Type B pancreatic cell (in vitro differentiated cells): ENCODE measurements at regions not wholly inside any gene's neighbourhood (a gene's known extent, or its start where the extent isn't known, plus 50 kb on each side); places are given as distances from the start of the nearest gene placed in this dataset.

Experiments used
- DNase-seq: peaks from one replicate; pipeline ENCODE4 v3.0.0; 2021; ENCODE audit warnings: mixed read lengths; ENCODE audit not compliant: unreplicated experiment; ENCODE audit errors: extremely low spot score
- H3K27ac Mint-ChIP-seq: 2 replicates; pipeline ENCODE4 v1.8.0; 2021; ENCODE audit warnings: mild to moderate bottlenecking, mixed read lengths
- H3K27me3 Mint-ChIP-seq: 2 replicates; pipeline ENCODE4 v1.8.0; 2021; ENCODE audit warnings: mixed read lengths
- H3K36me3 Mint-ChIP-seq: 2 replicates; pipeline ENCODE4 v1.8.0; 2021; ENCODE audit warnings: mixed read lengths
- H3K4me1 Mint-ChIP-seq: one replicate; pipeline ENCODE4 v1.8.0; 2021; ENCODE audit warnings: mixed read lengths; ENCODE audit not compliant: unreplicated experiment
- H3K4me3 Mint-ChIP-seq: 2 replicates; pipeline ENCODE4 v1.8.0; 2021; ENCODE audit warnings: mild to moderate bottlenecking, mixed read lengths
- H3K9me3 Mint-ChIP-seq: 2 replicates; pipeline ENCODE4 v1.8.0; 2021; ENCODE audit warnings: mixed read lengths
- CTCF ChIP-seq: fragments of 200-600 bp; sonication (generic); conservative IDR thresholded peaks from 2 replicates; pipeline ENCODE4 v1.5.0; 2021; ENCODE audit warnings: antibody characterized with exemption, mild to moderate bottlenecking

DNA sequence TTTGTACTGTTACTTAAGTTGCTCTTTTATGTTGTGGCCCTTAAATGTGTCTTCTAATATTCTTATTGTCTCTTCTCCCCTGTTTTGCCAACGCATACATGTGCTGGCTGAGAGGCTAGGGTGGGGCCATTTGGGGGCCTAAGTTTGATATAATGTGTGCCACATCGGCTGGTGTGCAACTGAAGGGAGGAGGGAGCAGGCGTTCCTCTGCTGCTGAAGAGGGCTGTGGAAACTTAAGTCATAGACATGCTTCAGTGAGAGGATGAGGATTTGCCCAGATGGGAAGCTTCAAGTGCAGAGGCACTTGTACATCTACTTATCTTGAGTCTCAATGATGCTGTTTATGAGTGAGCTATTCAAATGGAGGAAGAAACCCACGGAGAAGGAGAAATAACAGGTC is 630.6 kb downstream of the LMO4 start:
- DNase-seq, result no peak
- peaks cover 6% of the 10 kb centered on the region for H3K4me1 Mint-ChIP-seq
- H3K9me3 Mint-ChIP-seq, result no peaks in the 10 kb centered on the region
- no peaks in the 10 kb centered on the region for H3K36me3 Mint-ChIP-seq
- no peak overlapping the region for H3K27ac Mint-ChIP-seq
- no peak overlapping the region for H3K4me3 Mint-ChIP-seq
- TF ChIP-seq CTCF, result no peak
- no peaks in the 10 kb centered on the region for H3K27me3 Mint-ChIP-seq

DNA sequence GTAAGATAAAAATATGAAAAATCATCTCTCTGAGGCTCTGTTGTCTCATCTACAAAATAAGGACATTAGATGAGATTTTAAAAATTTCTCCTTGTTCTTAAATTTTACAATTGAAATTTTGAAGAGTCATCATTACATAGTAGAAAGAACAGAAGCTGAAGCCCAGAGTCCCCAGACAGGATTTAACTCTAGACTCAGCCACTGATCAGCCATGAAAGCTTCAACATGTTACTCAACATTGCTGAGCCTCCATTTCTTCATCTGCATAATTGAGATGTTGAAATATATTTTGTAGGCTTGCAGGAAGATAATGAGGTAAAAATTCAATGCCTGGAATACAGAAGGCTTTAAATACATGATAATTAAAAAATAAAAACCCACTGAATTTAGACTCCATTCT is 633.3 kb downstream of the LMO4 start:
- Mint-ChIP-seq H3K9me3 (no peaks in the 10 kb centered on the region), H3K27me3 (no peaks in the 10 kb centered on the region), H3K4me3 (no peak overlapping the region), H3K36me3 (no peaks in the 10 kb centered on the region), H3K27ac (no peak overlapping the region), H3K4me1 (no peaks in the 10 kb centered on the region)
- no peak for TF ChIP-seq CTCF
- DNase-seq, result no peak

DNA sequence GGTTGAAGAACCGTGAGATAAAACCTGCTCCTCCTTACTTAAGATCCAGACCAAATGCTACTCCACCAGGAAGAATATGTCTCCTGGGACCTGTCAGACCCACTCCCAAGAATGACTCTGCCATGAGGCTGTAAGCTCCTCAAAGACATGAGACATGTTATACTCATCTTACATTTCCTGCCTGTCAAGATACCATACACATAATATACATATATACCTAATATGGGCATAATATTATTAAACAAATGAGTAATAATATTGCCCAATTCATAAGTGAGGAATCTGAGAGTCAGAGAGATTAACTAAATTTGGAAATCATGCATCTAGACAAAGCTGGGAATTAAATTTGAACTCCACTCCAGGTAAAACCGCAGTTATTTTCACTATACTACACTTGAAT is 634.9 kb downstream of the LMO4 start:
- no peaks in the 10 kb centered on the region for H3K9me3 Mint-ChIP-seq
- no peak for DNase-seq
- H3K27ac Mint-ChIP-seq, result no peak overlapping the region
- H3K27me3 Mint-ChIP-seq, result no peaks in the 10 kb centered on the region
- H3K4me3 Mint-ChIP-seq, result no peak overlapping the region
- H3K36me3 Mint-ChIP-seq, result no peaks in the 10 kb centered on the region
- H3K4me1 Mint-ChIP-seq, result peaks cover 10% of the 10 kb centered on the region
- TF ChIP-seq CTCF, result no peak

- DNase-seq, result no peak
- no peak overlapping the region for H3K27ac Mint-ChIP-seq
- H3K27me3 Mint-ChIP-seq, result no peaks in the 10 kb centered on the region
- no peak for TF ChIP-seq CTCF
- H3K9me3 Mint-ChIP-seq, result no peaks in the 10 kb centered on the region
- peaks cover 15% of the 10 kb centered on the region for H3K4me1 Mint-ChIP-seq
- H3K36me3 Mint-ChIP-seq, result no peaks in the 10 kb centered on the region
- H3K4me3 Mint-ChIP-seq, result no peak overlapping the region
Observed at GRCh38 chr1:87965193-87965592, 636.5 kb downstream of the LMO4 start.

- peak overlapping the region; percentile 25 for H3K27ac Mint-ChIP-seq
Observed at GRCh38 chr1:87968197-87968955, 639.7 kb downstream of the LMO4 start.

More at GRCh38 chr1:87968197-87968955, 639.7 kb downstream of the LMO4 start:
- Mint-ChIP-seq H3K27me3 (no peaks in the 10 kb centered on the region), H3K4me1 (peaks cover 27% of the 10 kb centered on the region), H3K9me3 (no peaks in the 10 kb centered on the region), H3K36me3 (no peaks in the 10 kb centered on the region), H3K4me3 (peak overlapping the region; percentile 39)
- no peak for TF ChIP-seq CTCF
- no peak for DNase-seq
